Nephron progenitor cell (in vitro differentiated cells): ENCODE measurements at regions not wholly inside any gene's neighbourhood (a gene's known extent, or its start where the extent isn't known, plus 50 kb on each side); places are given as distances from the start of the nearest gene placed in this dataset.

Experiments
- DNase-seq: peaks from one replicate; pipeline ENCODE4 v3.0.0; 2021
- H3K27ac Mint-ChIP-seq: 2 replicates; pipeline ENCODE4 v1.8.0; 2021; ENCODE audit warnings: mild to moderate bottlenecking, moderate library complexity, mixed read lengths
- H3K27me3 Mint-ChIP-seq: 2 replicates; pipeline ENCODE4 v1.8.0; 2021; ENCODE audit warnings: mild to moderate bottlenecking, low read depth, mixed read lengths; ENCODE audit not compliant: poor library complexity
- H3K36me3 Mint-ChIP-seq: 2 replicates; pipeline ENCODE4 v1.8.0; 2021; ENCODE audit warnings: low read depth, mixed read lengths
- H3K4me1 Mint-ChIP-seq: 2 replicates; pipeline ENCODE4 v1.8.0; 2021; ENCODE audit warnings: mixed read lengths
- H3K4me3 Mint-ChIP-seq: 2 replicates; pipeline ENCODE4 v1.8.0; 2021; ENCODE audit warnings: mild to moderate bottlenecking, moderate library complexity, mixed read lengths
- H3K9me3 Mint-ChIP-seq: 2 replicates; pipeline ENCODE4 v1.8.0; 2021; ENCODE audit warnings: mild to moderate bottlenecking, moderate library complexity, mixed read lengths
- CTCF ChIP-seq: fragments of 200-600 bp; sonication (generic); IDR thresholded peaks from 2 replicates; pipeline ENCODE4 v1.5.0; 2021; ENCODE audit warnings: antibody characterized with exemption

- H3K27me3 Mint-ChIP-seq, result peaks cover 3% of the 10 kb centered on the region
- H3K36me3 Mint-ChIP-seq, result no peaks in the 10 kb centered on the region
- no peak overlapping the region for H3K27ac Mint-ChIP-seq
- no peak for TF ChIP-seq CTCF
- peaks cover 8% of the 10 kb centered on the region for H3K4me1 Mint-ChIP-seq
- no peaks in the 10 kb centered on the region for H3K9me3 Mint-ChIP-seq
- no peak overlapping the region for H3K4me3 Mint-ChIP-seq
- no peak for DNase-seq
These were observed 80.5 kb upstream of the BTG1 start for GRCh38 chr12:92226071-92226661.

- H3K4me3 Mint-ChIP-seq, result no peak overlapping the region
- DNase-seq, result no peak
- TF ChIP-seq CTCF, result no peak
- H3K9me3 Mint-ChIP-seq, result no peaks in the 10 kb centered on the region
- H3K27me3 Mint-ChIP-seq, result peaks cover 3% of the 10 kb centered on the region
- no peaks in the 10 kb centered on the region for H3K36me3 Mint-ChIP-seq
- H3K4me1 Mint-ChIP-seq, result peaks cover 8% of the 10 kb centered on the region
- peak overlapping the region; percentile 21 for H3K27ac Mint-ChIP-seq
These were observed 79.2 kb upstream of the BTG1 start for GRCh38 chr12:92224685-92225331.

- no peak for DNase-seq
- no peaks in the 10 kb centered on the region for H3K36me3 Mint-ChIP-seq
- H3K27ac Mint-ChIP-seq, result no peak overlapping the region
- H3K9me3 Mint-ChIP-seq, result no peaks in the 10 kb centered on the region
- peaks cover 8% of the 10 kb centered on the region for H3K4me1 Mint-ChIP-seq
- H3K4me3 Mint-ChIP-seq, result no peak overlapping the region
- peaks cover 1% of the 10 kb centered on the region for H3K27me3 Mint-ChIP-seq
- TF ChIP-seq CTCF, result no peak
These were observed 77.8 kb upstream of the BTG1 start for GRCh38 chr12:92223481-92223880.

- DNase-seq, result no peak
- no peak for TF ChIP-seq CTCF
- Mint-ChIP-seq H3K27ac (no peak overlapping the region), H3K36me3 (no peaks in the 10 kb centered on the region), H3K9me3 (no peaks in the 10 kb centered on the region), H3K4me3 (no peak overlapping the region), H3K27me3 (no peaks in the 10 kb centered on the region), H3K4me1 (peaks cover 8% of the 10 kb centered on the region)
These were observed 76.1 kb upstream of the BTG1 start for GRCh38 chr12:92221656-92222315.

GRCh38 chr12:92218394-92219077, 72.9 kb upstream of the BTG1 start:
- Mint-ChIP-seq H3K27me3 (peaks cover 3% of the 10 kb centered on the region), H3K4me1 (no peaks in the 10 kb centered on the region), H3K36me3 (no peaks in the 10 kb centered on the region), H3K4me3 (no peak overlapping the region), H3K9me3 (peaks cover 4% of the 10 kb centered on the region), H3K27ac (no peak overlapping the region)
- DNase-seq, result no peak
- TF ChIP-seq CTCF, result no peak
